Activated CD8-positive, alpha-beta memory T cell treated with anti-CD3 and anti-CD28 coated beads for 48 hours (primary cell): ENCODE measurements at regions not wholly inside any gene's neighbourhood (a gene's known extent, or its start where the extent isn't known, plus 50 kb on each side); places are given as distances from the start of the nearest gene placed in this dataset.

Source experiments
- DNase-seq, 3 experiments: peaks; one replicate each; pipeline ENCODE4 v3.0.0-alpha.2; 2020; ENCODE audit warnings: low read depth in 2 of 3, low spot score in 2 of 3

DNA sequence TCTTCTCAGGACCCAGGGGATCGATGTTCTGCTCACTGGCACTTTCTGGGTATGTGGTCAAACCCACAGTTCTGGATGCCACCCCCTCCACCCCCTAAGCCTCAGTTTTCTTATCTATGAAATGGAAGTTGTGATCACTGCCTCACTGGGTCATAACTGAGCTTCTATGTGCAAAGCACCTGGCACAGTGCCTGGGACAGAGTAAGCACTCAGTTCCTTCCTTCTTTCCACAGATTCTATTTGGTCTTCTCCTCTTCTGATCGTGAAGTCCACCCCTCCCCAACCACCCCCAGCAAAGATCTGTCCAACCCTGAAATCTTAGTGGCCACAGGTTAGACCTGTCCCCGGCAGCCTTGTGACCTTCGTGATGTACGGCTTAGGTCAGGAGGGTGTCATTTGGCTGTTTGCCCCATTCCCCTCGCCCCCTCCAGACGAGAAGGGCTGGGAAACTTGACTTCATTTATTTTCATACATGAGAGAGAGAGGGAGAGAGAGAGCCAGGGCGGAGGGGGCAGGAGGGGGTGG is 181.4 kb downstream of the FGF18 start:
- no peak for DNase-seq

DNA sequence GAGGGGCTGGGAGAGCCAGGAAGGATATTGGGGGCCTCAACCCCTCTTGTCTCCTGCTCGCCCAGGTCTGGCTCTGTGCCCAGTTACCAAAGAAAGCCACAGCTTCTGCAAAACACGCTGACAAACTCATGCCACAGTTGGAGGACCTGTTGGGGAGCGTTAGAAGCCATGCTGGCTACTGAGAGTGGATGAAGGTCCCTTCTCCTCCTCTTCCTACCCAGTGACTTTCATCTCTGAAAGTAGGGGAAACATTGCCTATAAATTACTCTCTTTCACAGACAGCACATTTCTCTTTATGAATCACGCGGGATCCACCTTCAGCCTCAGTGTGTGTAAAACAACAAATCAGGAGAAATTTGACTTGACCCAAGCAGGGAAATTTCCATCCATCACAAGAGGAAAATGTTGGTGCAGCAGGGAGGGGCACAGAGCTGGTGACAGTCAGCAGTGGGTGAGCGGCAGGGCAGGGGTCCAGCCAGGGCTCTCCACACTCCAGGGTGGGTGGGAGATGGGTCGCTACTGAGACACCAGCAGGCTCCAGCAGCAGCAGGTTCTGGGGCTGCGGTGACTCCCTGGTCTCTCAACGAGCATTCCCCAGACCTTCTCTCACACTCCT is 181.9 kb downstream of the FGF18 start:
- DNase-seq, result no peak

DNA sequence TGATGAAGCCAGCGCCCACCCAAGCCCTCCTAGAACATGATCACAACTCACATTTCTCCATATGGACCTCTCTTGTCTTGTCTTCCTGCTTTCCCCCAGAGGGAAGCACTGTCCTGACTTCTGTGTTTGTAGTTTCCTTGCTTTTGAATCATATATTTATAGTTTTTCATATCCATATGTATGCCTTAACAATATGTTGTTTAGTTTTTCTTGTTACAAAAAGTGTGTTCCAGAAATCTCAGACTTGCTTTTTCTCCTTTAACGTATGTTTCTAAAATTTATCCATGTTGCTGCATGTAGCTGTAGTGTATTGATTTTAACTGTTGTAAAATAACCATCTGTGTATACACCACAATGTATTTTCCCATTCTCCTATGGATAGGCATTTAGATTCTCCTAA is 182.0 kb upstream of the SMIM23 start:
- no peak for DNase-seq

DNA sequence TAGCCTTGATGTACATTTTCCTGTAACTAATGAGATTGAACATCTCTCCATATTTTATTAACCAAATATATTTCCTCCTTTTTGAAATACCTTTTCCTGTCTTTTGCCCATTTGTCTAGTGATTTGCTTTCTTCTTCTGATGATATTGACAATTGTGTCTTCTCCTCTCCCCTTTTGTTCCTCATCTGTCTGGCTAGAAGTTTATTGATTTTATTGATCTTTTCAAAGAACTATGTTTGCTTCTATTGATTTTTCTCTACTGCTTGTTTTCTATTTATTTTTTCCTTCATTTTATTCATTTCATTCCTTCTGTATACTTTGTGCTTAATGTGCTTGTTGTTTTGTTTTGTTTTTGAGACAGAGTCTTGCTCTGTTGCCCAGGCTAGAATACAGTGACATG is 181.4 kb upstream of the SMIM23 start:
- no peak for DNase-seq

DNA sequence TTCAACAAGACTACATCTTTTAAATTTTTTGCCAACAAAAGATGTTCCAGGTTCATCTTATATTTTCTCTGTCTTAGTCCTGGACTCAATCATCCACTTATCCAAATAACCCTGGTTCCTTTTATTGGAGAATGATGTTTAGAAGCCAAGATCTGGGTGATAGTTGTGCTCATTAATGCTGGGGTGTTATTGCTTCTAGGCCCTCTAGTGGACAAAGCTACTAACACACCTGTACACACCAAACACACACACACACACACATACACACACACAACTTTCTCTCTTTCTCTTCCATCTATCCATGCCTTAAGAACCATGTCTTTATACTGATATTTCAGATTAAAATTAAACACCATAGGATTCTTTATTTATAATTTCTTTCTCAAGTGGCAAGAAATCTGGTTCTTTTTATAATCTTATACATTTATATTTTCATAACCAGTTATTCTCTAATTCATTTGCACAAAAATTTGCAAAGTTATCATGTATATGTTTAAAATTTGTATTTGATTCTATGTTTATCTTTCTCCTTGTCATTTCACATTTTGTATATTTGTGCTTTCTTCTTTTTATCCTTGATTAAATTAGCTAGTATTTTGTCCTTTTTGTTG is 179.1 kb upstream of the SMIM23 start:
- DNase-seq, result no peak

DNA sequence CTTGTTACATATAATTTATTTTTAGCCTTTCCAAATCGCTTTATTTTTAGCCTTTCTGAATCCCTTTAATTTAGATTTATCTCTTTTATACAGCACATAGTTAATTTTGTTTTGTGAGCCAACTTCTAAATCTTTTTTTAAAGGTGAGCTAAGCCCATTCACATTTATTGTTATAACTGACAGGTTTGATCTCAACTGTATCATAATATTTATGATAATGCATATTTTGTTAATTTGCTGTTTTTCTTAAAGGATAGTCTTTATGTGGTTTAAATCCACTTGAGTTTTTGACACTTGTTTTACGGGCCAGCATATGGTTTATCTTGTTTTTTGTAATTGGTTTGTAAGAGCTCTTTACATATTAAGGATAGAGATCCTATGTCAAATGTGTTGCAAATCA is 177.8 kb upstream of the SMIM23 start:
- no peak for DNase-seq

DNA sequence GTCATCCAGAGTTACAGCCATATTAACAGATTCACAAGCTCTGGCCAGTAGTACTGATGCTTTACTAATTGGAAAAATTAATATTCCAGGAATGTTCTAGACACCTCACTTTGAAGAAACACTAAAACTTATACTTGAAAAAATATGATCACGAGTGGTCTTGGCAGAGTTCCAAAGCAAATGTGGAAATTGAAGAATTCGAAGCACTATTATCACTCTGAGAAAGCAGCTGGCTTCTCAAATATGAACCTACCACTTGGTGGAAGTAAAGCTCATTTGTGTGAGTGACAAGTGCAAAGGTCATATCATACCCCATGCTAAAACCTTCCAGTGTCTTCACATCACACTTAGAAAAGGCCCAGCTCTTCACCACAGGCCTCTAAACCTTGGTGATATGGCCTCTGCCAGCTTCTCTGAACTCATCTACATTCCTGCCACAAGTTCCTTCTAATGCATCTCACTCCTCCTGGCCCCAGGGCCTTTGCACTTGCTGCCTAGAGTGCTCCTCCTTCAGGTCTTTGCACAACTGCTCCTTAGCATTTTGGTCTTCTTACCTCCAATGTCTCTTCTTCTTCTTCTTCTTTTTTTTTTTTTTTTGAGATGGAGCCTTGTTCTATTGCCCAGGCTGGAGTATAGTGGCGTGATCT is 175.7 kb upstream of the SMIM23 start:
- no peak for DNase-seq

DNA sequence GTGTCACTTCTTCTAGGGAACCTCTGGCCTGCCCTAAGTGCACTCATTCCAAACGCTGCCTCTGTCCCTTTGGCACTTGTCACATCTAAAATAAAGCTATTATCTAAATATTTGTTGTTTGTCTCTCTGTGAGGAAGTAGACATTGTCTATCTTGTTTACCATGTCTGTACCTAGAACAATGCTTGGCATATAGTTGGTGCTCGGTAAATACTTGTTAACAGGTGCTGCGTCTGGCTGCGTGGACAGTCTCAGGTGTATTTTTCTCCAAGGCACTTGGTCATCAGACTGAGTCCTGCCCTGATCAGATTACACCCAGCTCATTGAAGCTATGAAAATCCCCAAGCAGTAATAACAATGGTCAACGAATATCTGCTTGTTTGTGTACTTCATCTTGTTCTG is 174.9 kb upstream of the SMIM23 start:
- no peak for DNase-seq

DNA sequence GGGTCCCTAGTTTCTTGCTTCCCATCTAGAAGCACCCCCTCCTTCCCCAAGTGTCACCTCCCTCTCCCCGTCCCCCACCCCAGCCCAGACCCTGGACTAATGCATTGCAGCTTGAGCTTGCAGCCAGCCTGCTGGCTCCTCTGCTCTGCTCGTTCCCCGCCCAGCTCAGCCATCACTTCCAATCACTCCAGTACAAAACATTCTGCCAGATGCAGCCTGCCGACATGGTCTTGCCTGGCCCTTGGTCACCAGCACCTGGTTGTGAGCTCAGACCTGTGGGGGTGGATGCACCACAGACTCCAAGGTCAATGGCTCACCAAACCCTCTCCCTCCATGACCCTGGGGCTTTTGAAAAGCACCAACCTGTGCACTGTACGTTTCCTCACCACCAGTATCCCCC is 172.9 kb upstream of the SMIM23 start:
- DNase-seq, result no peak

DNA sequence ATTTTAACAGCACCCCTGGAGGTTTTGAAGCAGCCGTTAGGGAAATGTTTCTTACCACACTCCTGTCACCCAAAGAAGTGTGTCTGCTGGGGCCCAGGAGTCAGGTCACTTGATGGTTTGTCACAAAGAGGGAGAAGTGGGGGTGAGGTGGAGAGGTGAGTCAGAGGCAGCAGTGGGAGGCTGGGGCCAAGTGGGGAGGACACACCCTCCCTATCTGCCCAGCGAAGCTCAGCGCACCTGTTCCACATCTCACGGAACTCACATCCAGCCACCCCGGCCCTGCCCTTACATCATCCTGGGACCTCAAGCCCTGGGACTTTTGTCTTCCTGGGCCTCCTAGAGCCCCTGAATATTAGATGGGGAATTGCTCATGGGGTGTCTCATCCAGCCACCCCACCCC is 171.1 kb upstream of the SMIM23 start:
- no peak for DNase-seq

DNA sequence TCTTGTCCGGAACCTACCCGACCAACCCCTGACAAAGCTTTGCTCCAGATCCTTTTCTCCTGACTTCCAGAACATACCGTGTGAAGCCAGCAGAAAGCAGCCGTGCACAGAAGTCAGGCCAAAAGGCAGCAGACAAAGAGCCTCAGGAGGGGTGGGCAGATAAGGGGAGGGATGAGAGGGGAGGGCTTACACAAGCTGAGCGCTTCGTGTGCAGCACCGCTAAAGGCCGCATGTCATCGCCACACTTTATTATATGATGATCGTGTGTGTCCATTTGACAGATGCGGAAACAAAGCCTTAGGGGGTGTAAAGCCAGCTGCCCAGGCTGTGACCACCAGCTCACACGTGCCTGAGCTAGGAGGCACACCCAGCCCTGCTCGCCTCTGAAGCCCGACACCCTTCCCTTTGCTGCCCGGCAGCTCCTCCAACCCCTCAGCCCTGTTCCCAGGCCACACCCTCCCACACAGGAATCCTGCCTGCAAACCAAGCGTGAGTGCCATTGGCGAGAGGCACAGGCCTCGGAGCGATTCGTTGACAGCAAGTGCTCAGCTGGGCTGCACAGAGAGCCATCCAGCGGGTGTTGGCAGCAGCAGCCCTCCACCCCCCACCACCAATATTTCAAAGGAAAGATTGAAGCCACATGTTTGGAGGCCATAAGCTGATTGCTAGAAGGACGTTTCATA is 170.5 kb upstream of the SMIM23 start:
- DNase-seq, result no peak

DNA sequence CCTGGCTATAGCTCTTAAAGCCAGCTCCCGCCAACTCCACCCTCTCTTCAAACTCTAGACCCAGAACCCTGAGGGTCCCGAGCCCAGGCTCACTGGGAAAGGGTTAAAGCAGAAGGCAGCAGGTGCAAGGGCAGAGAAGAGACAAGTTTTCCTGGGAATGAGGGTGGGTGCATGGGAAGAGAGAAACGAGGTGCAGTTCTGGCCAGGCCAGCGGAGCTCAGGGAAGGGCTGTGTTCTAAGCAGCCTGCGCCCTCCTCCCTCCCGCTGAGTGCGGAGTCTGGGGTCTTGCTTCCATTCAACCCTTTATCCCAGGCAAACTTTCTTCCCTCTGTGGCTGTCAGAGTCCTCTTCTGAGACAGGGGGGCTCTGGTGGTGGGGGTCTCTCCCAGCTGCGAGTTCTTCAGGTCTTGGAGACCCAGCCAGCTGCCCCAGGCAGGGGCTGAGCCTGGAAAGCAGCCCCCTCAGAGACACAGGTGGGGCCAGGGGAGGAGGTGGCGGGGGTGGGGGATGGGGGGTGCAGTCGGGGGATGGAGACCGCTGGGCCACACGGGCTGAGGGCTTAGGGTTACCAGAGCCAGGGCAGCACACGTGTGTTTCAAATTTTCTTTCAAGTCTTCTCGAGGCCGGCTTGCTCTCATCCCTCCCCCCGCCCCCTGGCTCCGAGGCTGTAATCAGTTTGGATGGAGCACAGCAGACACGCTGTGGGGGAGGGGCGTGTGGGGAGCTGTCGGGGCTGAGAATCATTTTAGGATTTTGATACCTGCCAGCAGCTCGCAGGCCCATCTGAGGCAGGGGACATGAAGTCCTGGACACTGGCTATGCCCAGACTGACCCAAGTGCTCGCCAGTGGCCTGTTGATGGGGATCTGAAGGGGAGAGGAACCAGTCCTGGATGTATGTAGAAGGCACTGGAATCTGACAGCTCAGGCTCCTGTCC is 169.6 kb upstream of the SMIM23 start:
- DNase-seq, result no peak

DNA sequence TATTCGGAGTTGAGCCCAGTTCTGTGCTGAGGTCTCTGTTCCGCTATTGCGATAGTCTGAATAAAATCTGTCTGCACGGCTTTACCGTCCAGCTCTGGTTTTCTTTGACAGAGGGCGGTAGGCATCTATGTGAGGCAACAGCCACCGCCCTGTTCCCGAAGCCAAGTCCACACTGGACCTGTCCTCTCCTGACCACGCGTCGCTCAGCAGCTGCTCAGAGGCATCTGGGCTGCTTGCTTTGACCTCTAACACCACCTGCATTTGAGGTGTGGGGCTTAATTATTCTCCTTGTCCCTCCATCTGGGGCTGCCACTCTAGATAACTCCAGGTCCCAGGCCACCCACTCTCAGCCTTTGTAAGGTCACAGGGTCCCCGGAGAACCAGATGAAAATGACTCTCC is 168.4 kb upstream of the SMIM23 start:
- DNase-seq, result no peak

DNA sequence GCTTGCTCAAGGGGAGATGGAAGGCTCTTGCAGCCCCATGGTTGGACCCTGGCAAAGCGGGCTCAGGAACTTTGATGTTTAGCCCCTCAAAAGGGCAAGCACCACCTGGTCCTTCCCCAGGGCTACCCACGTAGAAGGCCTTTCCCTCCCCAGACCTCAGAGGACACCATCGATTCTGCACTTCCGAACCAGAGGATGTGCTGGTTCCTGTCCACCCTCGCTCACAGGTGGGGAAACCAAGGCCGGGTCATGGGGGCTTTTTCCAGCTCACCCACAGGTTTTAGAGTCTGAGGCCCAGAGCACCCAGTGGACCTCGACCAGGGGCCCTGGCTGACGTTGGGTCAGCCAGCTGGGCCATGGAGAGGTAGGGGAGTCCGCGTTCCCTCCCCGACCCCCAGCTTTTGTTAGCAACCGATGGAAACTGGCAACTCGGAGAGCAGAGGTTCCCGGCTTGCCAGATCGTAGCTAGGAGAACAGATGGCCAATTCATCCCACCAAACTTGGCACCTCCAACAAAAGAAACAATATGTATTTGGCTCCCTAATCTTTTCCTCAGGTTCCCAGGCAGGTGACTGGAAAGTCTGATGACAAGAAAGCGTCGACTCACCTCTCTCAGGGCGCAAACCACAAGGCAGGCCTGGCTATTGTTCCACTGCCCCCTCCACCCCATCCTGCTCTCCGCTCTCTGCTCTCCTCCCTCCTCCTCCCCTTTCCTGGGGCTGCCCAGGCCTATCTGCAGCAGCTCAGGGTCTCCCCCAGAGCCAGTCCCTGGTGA is 167.6 kb upstream of the SMIM23 start:
- DNase-seq, result no peak

DNA sequence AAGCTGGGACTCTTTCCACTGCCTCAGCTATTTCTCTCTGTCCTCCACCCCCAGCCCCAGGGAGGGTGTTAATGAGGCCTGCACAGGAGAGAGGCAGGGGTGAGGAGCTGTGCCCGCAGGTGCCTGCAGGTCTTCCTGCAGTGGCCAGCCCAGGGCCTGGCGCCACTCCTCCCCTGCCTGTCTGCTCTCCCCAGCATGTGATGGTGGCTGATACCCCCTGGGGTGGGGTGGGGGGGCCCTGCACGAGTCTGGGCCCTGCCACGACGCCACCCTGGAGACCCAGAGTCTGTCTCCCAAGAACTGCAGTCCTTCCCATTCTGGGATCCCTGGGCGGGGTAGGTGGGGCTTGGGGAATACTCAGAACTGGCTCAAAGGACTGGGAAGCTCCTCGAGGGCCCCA is 166.4 kb upstream of the SMIM23 start:
- DNase-seq, result no peak

DNA sequence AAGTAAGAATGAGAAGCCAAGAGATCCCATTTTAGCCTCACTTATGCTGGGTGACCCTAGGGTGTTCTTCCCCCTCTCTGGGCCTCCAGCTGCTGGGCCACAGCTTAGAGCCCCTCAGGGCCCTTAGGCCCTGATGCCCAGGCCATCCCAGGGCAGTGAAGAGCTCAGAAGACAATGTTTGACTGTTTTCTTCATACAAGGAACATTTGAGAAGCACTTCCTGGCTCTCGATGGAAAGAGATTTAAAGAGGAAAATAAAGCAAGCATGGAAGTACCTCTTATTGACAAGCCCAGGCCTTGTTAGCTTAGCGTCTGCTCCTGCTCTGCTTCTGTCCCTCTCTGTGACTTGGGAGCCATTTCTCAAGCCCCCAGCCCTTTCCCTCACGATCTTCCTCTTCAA is 165.9 kb upstream of the SMIM23 start:
- no peak for DNase-seq

DNA sequence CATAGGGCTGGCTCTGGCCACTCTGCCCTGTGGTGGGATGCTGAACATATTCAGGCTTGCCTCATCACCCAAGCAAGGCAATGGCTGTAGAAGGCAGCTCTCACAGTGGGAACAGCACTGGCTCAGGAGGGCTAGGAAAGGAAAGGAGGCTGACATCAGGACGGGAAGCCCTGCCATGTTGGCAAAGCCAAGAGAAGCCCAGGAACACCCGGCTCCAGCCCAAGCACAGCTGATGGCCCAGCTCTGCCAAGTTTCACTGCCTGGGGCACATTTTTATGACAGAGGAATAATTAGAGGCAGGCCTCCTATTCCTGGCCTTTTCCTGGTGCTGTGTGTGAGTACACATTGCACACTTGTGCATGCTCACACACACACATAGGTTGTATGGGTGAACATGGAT is 163.6 kb upstream of the SMIM23 start:
- no peak for DNase-seq

DNA sequence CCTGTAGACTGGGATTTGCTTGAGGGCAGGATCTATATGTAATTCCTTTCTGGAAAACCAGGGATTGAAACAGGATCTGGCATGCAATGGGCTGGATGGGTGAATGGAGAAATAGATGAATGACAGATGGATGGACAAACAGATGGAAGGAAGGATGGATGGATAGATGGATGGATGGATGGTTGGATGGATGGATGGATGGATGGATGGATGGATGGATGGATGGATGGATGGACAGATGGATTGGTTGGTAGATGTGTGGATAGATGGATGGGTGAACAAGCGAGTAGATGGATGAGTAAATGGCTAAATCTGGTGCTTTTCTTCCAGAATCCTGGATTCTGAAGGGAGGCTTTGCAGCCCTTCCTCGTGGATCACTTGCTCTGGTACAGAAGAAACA is 162.5 kb upstream of the SMIM23 start:
- DNase-seq, result no peak

DNA sequence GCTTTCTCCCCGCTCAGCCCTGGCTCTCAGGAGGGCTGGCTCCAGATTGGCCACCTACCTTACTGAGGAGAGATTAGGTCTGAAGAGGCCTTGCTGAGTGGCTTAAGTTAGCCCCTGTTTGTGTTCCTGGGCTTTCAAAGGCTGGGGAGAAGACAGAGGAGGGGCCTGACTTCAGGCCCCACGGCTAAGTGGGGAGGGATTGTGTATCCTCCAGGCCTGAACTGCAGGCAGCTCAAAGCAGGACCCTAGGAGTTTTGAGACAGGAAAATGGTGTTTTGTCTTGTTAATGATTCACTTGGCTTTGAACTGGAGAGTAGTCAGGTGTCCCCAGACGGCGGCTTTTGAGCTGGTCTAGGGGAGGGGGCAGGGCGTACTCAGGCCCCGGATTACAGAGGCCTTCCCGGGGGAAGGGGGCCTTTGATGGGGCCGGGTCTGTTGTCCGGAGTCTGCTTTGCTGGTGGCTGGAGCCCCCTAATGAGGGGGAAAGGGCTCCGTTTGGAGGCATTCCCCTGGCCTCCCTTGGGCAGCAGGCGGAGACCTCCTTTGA is 162.0 kb upstream of the SMIM23 start:
- DNase-seq, result no peak

DNA sequence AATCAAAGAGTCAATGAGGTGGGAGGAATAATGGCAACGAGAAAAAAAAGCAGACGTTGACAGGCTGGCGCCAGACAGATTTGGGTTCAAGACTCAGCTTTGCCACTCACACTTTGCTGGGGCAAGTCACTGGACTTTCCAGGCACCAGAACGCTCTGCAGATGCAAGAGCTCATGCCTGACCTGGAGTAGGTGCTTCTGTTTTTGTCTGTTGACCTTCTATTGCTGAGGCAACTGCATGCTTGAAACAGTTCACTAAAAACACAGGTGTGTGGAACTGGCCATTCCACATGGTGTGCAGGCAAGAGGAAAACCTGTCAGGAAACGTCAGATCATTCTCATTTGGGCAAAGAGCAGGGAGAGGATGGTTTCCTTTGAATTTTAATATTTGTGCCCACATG is 161.2 kb upstream of the SMIM23 start:
- no peak for DNase-seq
